Fibroblast of the aortic adventitia (primary cell): ENCODE measurements at regions not wholly inside any gene's neighbourhood (a gene's known extent, or its start where the extent isn't known, plus 50 kb on each side); places are given as distances from the start of the nearest gene placed in this dataset.

Source experiments
- DNase-seq: peaks from one replicate; pipeline ENCODE4 v3.0.0-alpha.2; 2010; ENCODE audit warnings: low read depth
- H3K4me3 ChIP-seq: 2 replicates; pipeline ENCODE4 v1.5.1; 2011; ENCODE audit warnings: low read depth, mild to moderate bottlenecking, control low read depth, low read length, moderate library complexity
- CTCF ChIP-seq: IDR thresholded peaks from 2 replicates; pipeline ENCODE4 v1.5.1; 2011; ENCODE audit warnings: mild to moderate bottlenecking, low read length, control low read depth, inconsistent platforms; ENCODE audit not compliant: insufficient read depth

GRCh38 chr12:59874781-59875180, 279.0 kb downstream of the SLC16A7 start:
- DNase-seq, result no peak
- TF ChIP-seq CTCF, result no peak
- no peak overlapping the region for H3K4me3 ChIP-seq

- no peak for DNase-seq
- no peak overlapping the region for H3K4me3 ChIP-seq
- no peak for TF ChIP-seq CTCF
Measured at GRCh38 chr12:59886131-59886733, 290.4 kb downstream of the SLC16A7 start.

- no peak overlapping the region for H3K4me3 ChIP-seq
- no peak for DNase-seq
- no peak for TF ChIP-seq CTCF
Measured at GRCh38 chr12:59887178-59887577, 291.3 kb downstream of the SLC16A7 start.

GRCh38 chr12:59890896-59891579, 295.2 kb downstream of the SLC16A7 start:
- no peak for TF ChIP-seq CTCF
- no peak overlapping the region for H3K4me3 ChIP-seq
- no peak for DNase-seq

GRCh38 chr12:59895166-59895775, 299.4 kb downstream of the SLC16A7 start:
- DNase-seq, result no peak
- TF ChIP-seq CTCF, result no peak
- H3K4me3 ChIP-seq, result no peak overlapping the region

GRCh38 chr12:59904874-59905521, 309.2 kb downstream of the SLC16A7 start:
- no peak for TF ChIP-seq CTCF
- H3K4me3 ChIP-seq, result no peak overlapping the region

More at GRCh38 chr12:59904874-59905521, 309.2 kb downstream of the SLC16A7 start:
- DNase-seq, result peak; percentile 55
